ENCODE measurements at regions not wholly inside any gene's neighbourhood (a gene's known extent, or its start where the extent isn't known, plus 50 kb on each side); places are given as distances from the start of the nearest gene placed in this dataset.

GRCh38 chr10:35940141-35941041 lies 298.3 kb upstream of the FZD8 start:
- no peaks in the 10 kb centered on the region for H3K36me3 ChIP-seq (ENCODE audit: insufficient read depth, low read length, poor library complexity, severe bottlenecking)
- no peak overlapping the region for H3K4me3 ChIP-seq (ENCODE audit: low read depth, low read length, poor library complexity, severe bottlenecking)
- DNase-seq (ENCODE audit: low spot score), result no peak
- no TSS peak for BruUV-seq (replicated peaks)
- no peaks in the 10 kb centered on the region for H3K9me3 ChIP-seq (ENCODE audit: low read depth, low read length, poor library complexity, severe bottlenecking)
- peaks cover 2% of the 10 kb centered on the region for H3K4me1 ChIP-seq (ENCODE audit: insufficient read depth, low read length, poor library complexity, severe bottlenecking)
- POLR2A ChIA-PET (ENCODE audit: low non-redundant PET), result interaction anchor here (0.5 kb wide), 1 partner anchor 483 kb away, joined by 3 read pairs; no protein-coding TSS in a partner anchor
- no peaks in the 10 kb centered on the region for H3K27me3 ChIP-seq (replicated peaks; ENCODE audit: insufficient read depth, low read depth, low read length, poor library complexity)
- intact Hi-C loops (cut with micrococcal nuclease; ENCODE audit: unreplicated experiment), result no loop called here
- no peak overlapping the region for H3K27ac ChIP-seq (ENCODE audit: low read depth, low read length, poor library complexity, severe bottlenecking)
- CTCF ChIA-PET, result interaction anchor here (1.1 kb wide), 1 partner anchor 118 kb away, joined by 7 read pairs; no protein-coding TSS in a partner anchor
- TF ChIP-seq EZH2 (IDR thresholded peaks at IDR 0.05; ENCODE audit: borderline replicate concordance, low read depth, low read length, poor library complexity, severe bottlenecking), result no peak
- TF ChIP-seq CTCF (conservative IDR thresholded peaks at IDR 0.05; ENCODE audit: low read depth, low read length), result no peak

- intact Hi-C loops (cut with micrococcal nuclease; ENCODE audit: unreplicated experiment), result no loop called here
- no peak for DNase-seq (ENCODE audit: low spot score)
- Histone ChIP-seq H3K27me3 (replicated peaks; ENCODE audit: insufficient read depth, low read depth, low read length, poor library complexity) (no peaks in the 10 kb centered on the region), H3K36me3 (ENCODE audit: insufficient read depth, low read length, poor library complexity, severe bottlenecking) (no peaks in the 10 kb centered on the region), H3K9me3 (ENCODE audit: low read depth, low read length, poor library complexity, severe bottlenecking) (no peaks in the 10 kb centered on the region), H3K4me1 (ENCODE audit: insufficient read depth, low read length, poor library complexity, severe bottlenecking) (peaks cover 2% of the 10 kb centered on the region), H3K4me3 (ENCODE audit: low read depth, low read length, poor library complexity, severe bottlenecking) (no peak overlapping the region), H3K27ac (ENCODE audit: low read depth, low read length, poor library complexity, severe bottlenecking) (no peak overlapping the region)
- CTCF ChIA-PET, result no interaction called here
- no TSS peak for BruUV-seq (replicated peaks)
- TF ChIP-seq CTCF (conservative IDR thresholded peaks at IDR 0.05; ENCODE audit: low read depth, low read length) (no peak), EZH2 (IDR thresholded peaks at IDR 0.05; ENCODE audit: borderline replicate concordance, low read depth, low read length, poor library complexity, severe bottlenecking) (no peak)
- POLR2A ChIA-PET (ENCODE audit: low non-redundant PET), result no interaction called here
Measured at GRCh38 chr10:35938160-35938559, 296.1 kb upstream of the FZD8 start.

DNA sequence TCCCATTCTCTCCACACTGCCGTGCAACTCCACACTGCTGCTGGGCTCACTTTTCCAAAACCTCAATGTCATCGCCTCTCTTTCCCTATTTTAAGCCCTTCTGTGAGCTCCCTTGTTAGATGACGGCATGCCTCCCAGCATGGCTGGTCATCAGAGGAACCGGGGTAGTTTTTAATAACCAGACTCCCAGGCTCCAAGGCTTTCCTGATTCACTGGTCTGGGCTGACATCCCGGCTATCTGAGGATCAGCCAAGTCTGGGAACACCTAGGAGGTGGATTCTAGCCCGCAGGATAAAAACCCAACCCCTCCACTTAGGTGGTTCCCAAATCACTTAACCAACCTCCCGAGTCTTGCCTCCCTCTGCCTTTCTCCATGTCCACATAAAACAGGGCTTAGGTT lies 295.4 kb upstream of the FZD8 start:
- POLR2A ChIA-PET (ENCODE audit: low non-redundant PET), result no interaction called here
- intact Hi-C loops (cut with micrococcal nuclease; ENCODE audit: unreplicated experiment), result no loop called here
- H3K27ac ChIP-seq (ENCODE audit: low read depth, low read length, poor library complexity, severe bottlenecking), result no peak overlapping the region
- peaks cover 2% of the 10 kb centered on the region for H3K4me1 ChIP-seq (ENCODE audit: insufficient read depth, low read length, poor library complexity, severe bottlenecking)
- TF ChIP-seq CTCF (conservative IDR thresholded peaks at IDR 0.05; ENCODE audit: low read depth, low read length) (no peak), EZH2 (IDR thresholded peaks at IDR 0.05; ENCODE audit: borderline replicate concordance, low read depth, low read length, poor library complexity, severe bottlenecking) (no peak)
- no peaks in the 10 kb centered on the region for H3K9me3 ChIP-seq (ENCODE audit: low read depth, low read length, poor library complexity, severe bottlenecking)
- H3K27me3 ChIP-seq (replicated peaks; ENCODE audit: insufficient read depth, low read depth, low read length, poor library complexity), result no peaks in the 10 kb centered on the region
- no peak for DNase-seq (ENCODE audit: low spot score)
- CTCF ChIA-PET, result no interaction called here
- H3K4me3 ChIP-seq (ENCODE audit: low read depth, low read length, poor library complexity, severe bottlenecking), result no peak overlapping the region
- H3K36me3 ChIP-seq (ENCODE audit: insufficient read depth, low read length, poor library complexity, severe bottlenecking), result no peaks in the 10 kb centered on the region
- no TSS peak for BruUV-seq (replicated peaks)

Measured in A673 (cell line).